ENCODE measurements at regions not wholly inside any gene's neighbourhood (a gene's known extent, or its start where the extent isn't known, plus 50 kb on each side); places are given as distances from the start of the nearest gene placed in this dataset.
A peak's percentile ranks its signal among the peaks of the same experiment; 100 is the strongest.

DNA sequence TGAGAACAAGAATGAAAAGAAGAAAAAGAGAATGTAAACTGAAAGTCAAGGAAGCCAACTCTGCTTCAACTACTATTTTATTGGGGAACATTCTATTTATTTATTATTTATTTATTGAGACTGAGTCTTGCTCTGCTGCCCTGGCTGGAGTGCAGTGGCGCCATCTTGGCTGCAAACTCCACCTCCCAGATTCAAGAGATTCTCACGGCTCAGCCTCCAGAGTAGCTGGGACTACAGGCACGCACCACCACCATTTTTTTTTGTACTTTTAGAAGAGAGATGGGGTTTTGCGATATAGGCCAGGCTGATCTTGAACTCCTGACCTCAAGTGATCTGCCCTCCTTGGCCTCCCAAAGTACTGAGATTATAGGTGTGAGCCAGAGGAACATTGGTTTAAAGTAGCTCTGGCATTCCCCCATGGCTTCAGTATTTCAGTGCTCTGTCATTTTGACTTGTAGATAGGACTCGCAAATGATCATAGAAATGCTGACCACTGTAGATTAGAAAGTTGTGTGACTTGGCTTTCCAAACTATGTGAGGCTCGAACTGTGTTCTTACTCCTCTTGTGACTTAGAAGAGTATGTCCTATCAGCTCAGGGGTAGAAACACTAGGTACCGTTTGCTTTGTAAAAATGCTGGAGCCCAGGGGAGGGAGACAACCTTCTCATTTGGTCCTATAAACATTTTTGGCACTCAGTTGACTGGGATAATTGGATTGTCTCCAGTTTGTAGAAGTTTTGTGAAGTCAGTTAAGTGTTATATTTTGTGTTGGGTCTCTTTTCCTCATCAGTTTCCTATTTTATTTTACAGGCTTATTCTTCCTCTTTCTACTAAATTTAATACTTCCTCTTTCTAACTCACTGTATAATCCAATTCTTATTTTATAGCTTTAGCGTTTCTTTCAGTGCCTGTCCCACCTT, 544.9 kb upstream of the CITED2 start:
- no peak for DNase-seq

DNA sequence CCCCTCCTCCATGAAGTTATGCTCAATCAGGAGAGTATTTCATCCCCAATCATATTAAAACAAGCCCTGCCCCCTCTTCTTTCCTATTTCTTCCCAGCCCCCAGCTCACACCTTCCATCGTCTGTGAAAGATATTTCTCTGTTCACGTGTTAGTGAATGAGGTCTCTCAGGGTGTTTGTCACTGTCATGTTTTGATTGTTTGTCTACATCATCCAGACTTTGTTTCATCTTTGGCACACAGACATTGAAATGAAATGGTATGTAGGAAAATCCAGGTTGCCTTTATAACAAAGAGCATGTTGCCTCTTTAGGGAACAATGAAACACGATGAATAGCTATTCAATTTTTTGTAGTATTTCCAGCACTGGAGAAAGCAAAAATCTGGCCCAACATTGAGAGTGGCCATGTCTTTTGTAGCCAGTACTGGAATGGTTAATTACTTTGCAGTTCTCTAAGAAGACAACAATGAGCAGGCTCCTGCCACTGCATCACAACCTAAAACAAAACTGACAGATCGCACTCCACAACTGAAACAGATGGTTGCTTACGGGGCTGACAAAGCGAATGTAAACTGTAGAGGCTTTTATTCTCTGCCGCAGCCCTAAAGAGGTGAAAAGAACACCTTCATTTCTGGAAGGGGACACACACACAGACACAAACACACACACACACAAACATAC, 543.6 kb upstream of the CITED2 start:
- no peak for DNase-seq

DNA sequence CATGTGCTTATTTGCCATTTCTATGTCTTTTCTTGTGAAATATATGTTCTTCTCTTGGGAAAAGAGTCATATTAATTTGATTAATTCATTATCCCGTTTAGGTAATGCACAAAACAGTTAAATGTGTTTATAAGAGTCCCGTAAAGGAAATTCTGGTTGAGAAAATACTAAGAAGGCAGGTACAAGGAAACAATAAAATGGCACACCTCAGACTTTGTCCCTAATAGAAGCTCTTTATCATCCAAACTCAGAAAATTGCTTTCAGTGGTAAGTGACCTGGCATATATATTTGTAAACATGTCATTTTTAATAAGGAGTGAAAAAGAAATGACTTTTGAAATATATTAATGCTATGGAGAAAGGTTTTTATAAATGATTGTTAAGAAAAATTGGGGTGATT, 540.5 kb upstream of the CITED2 start:
- no peak for DNase-seq

DNA sequence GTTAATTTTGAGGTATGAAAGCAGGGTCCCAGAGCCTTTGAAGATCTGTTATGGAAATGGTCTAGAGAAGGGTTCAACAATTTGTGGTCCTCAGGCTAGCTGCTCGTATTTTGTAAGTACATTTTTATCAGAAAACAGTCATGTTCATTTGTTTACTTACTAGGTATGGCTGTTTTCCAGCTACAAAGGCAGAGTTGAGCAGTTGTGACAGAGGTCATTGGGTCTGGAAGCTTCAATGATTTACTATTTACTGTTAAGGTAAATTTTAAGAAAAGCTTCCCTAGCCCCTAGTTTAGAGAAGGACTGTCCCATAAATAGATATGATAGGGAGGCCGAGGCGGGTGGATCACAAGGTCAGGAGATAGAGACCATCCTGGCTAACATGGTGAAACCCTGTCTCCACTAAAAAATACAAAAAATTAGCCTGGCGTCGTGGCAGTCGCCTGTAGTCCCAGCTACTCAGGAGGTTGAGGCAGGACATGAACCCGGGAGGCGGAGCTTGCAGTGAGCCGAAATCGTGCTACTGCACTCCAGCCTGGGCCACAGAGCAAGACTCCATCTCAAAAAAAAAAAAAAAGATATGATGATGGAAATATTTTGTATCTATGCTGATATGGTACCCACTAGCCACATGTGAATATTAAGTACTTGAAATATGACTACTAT, 538.4 kb upstream of the CITED2 start:
- DNase-seq, result no peak

DNA sequence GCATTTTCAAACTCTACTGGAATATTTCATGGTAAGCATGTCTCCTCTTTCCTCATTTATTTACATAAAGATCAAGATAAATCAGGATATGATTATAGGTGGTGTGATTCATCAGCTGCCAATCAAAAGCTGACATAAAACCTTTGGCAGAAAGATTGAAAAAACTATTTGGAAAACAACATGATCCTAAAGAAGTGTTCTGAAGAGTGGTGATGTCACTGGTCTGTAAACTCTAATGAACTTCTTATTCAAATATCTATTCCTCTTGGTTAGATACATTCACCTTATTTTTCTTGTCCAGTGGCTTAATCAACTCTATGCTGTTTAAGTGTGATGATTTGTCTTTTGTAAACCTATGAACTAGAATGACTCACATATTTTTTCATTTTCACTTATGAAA, 535.5 kb upstream of the CITED2 start:
- no peak for DNase-seq

DNA sequence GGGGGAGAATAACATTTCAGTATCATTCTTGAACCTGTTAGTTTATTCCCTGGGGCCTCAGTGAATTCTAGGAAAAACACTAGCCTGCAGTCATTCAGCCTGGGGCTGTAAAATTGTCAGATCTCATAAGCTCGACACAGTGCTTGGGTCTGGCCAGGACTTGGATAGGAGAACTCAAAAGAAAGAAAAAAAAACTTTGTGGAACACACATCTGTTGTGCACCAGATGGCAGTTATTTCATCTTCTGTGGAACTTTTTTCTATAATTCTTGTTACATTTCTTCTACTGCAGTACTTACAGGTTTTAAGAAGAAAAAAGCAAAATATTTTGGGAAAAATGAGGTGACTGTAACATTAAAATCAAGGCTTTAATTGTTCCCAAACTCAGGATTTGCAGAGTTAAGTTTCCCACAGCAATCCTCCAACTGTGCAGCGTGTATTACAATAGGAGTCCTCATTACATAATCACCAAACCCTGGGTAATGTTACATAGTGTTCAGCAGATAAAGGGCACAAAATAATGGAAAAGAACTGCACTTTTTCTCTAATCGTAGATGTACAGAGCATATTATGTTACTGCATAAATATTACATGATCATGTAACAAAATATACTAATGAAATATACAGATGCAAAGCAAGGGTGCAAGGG, 531.1 kb upstream of the CITED2 start:
- DNase-seq, result no peak

DNA sequence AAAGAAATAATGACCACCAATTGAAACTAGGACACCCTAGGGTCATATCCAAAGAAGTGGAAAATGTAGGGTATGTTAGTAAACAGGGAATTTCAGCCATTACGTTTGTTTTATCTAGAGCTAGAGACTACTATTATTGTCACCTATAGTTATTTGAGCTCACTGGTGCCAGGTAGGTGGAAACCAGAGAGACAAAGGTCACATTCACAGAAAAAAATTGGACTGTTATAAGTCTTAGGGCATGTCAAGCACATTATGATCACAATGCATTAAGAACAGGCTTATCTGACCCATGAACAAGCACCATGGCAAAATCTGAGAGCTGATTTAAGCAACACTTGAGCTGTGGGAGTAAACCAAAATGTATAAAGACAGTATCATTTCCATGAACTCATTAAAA, 530.1 kb upstream of the CITED2 start:
- DNase-seq, result no peak

DNA sequence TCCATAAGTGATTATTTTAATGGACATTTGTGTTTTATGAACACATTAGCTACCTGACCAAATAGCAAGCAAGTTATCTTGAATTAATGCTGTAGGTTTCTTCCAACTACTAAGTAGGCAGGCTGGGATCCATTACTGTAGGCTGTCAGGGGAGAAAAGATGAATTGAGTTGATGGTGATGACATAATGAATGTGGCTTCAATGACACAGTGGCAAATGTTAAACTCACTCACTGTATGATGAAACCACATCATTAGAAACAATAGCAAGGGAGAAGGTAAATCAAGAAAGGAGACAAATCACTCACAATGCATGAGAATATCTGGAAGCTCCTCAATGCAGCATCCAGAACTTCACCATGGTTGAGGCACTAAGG, 529.7 kb upstream of the CITED2 start:
- DNase-seq, result no peak

DNA sequence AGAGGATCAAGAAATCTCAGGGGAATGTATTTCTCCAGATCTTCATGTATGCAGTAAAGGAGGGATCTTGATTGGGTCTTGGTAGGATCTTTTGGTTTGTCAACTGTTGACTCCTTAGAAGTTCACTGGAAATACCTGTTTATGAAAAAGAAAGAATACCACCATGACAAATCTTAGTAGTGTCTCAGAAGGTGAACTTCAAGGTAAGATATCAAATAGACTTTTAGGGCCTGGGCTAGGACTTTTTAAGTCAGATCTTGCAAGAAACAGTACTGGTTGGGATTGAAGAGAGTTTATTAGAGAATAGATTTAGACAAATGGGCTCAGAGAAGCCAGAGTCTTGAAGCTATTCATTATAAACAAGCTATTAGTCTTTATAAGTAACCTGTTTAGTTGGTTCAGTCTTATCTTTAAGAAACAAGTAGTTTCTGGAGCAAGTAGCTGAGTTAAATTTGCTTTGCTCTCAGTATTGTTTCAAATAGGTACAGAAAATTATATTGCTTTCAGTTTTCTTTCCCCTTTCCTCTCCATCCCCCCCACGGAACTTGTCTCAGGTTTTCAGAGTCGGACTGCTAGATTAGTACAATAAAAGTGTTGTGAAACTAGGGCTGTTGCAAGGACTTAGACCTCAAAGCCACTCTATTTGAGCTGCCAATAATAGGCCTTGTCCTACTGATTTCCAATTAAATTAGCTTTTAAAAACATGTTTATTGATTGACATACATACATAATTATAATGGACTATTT, 529.1 kb upstream of the CITED2 start:
- no peak for DNase-seq

DNA sequence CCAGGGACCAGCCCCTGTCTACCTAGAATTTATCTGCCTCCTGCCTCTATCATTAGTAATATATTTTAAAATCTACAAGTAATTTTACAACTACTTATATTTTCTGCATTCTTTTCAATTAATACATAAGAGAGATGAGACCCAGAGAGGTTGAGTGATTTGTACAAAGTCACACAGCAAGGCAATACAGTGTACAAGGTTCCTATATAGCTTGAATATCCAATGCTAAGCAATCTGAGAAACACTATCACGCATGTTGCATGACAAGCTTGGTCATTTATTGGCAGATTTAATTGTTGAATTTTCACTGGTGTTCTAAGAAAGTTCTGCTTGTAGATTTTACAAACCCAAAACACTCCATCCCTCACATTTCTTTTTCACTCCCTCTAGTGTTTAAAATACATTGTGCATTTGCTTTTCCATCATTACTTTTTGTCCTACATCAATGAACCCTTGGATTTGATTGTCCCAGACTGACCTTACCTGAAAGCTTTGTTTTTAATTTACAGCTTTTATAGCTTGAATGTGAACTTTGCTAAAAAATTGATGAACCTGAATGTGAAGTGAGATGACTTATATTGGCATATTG, 520.9 kb upstream of the CITED2 start:
- no peak for DNase-seq

DNA sequence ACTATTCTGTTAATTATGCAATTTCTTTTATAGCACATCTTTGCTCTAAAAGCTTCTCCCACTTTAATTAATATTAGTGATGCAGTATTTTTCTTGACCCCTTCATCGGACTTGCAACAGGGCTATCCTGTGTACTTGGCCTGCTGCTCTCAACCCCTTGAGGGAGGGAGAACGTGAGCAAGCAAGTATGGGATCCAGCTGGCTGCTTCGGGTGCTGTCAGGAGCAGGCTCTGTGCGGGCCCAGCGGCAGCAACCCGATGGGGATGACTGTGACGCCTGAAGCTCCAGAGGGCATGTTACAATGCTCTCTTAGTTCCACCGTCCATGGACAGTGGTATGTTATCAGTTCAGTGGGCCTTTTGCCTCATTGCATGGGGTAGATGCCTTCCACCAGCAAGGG, 519.8 kb upstream of the CITED2 start:
- no peak for DNase-seq

DNA sequence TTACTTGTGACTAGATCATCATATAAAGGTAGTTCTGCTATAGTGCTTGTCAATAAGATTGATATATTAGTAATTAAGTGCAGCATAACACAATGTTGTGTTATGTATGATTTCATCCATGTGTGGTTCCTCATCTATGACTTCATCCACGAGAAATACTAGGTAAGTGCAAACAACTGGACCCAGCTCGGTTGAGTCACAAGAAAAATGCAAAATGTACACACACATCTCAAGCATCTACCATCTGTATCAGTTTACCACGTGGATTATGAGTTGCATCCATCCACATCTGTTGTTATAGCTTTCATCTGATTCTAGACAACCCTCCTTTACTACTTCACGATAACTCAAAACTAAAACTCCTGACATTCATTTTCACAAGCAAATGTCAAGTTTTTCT, 517.0 kb upstream of the CITED2 start:
- DNase-seq, result no peak

DNA sequence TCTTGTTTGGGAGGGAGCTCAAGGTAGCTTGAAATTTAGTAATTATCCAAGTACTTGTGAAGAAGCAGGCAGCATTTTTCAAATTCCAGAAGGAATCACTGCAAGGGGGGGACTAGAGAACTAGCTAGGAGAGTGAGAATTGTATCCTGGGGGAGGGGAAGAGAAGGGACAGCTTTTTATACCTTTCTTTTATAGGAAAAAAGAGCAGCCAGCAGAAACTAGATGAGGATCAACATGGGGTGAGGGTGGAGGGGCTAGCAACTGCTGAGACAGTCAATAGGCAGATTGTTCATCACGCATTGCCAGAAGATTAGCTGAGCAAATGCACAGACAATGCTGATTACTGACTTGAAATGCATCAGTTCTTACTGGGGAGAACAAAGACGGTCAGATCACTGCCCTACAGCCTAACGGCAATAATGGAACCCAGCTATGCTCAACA, 514.3 kb upstream of the CITED2 start:
- DNase-seq, result no peak

DNA sequence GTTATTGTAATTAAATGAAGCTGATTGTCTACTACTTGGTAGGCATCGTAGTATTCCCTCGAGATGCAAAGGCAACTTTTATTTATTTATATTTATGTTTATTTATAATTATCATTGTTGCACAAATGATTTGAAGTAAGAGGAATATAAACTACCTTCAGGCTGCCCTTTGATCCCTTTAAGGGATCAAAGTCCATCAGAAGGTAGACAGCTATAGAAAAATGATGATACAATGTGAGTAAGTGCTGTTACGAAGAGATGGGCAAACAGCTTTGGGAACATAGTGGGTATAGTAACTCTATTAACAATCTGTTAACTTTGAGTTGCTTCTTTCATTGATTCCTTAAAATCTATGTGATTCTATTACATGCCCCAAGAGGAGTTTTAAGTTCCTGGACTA, 512.8 kb upstream of the CITED2 start:
- no peak for DNase-seq

DNA sequence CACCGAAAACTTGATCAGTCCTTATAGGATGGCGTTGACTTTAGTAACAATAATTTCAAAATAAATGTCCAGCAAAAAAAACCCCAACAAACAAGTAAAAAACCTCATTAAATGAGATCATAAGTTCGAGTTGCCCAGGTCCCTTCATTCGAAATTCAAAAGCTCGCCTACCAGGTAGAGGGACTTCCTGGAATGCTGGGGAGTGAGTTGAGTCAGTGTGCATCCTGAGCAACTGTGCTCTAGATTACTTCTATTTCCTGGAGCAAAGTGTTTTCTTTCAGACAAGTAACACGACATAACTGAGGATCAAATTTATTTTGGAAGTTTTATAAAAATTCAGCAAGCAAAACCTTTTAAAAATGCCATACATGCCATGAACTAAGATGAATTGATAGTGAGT, 511.9 kb upstream of the CITED2 start:
- no peak for DNase-seq

DNA sequence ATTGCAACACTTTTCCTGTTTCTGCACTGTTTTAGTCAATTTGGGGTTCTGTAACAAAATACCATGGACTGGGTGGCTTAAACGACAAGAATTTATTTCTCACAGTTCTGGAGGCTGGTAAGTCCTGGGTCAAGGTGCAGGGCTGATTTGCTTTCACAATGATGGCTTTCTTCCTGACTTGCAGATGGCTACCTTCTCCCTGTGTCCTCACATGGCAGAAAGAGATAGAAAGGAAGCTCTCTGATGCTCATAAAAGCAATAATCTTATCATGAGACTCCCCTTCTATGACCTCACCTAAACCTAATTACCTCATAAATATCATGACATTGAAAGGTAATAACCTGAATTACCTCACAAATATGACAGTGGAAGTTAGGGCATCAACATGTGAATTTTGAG, 511.5 kb upstream of the CITED2 start:
- DNase-seq, result no peak

DNA sequence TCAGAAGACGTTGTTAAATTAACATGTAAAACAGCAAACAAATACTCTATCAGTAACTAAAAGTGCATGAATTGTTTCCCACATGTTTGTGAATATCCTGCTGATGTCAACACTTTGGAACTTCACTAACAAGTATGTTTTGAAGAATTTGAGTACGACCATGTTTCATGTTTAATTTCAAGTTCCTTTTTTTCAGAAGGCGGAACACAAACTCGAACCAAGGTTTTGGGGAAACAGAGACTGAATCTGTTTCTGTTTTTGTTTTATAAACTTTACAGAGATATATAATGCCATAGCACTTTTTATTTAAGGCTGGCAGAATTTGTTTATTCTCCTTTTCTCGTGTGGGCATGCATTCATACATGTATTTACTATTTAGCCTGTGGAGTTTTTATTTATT, 509.3 kb upstream of the CITED2 start:
- no peak for DNase-seq

DNA sequence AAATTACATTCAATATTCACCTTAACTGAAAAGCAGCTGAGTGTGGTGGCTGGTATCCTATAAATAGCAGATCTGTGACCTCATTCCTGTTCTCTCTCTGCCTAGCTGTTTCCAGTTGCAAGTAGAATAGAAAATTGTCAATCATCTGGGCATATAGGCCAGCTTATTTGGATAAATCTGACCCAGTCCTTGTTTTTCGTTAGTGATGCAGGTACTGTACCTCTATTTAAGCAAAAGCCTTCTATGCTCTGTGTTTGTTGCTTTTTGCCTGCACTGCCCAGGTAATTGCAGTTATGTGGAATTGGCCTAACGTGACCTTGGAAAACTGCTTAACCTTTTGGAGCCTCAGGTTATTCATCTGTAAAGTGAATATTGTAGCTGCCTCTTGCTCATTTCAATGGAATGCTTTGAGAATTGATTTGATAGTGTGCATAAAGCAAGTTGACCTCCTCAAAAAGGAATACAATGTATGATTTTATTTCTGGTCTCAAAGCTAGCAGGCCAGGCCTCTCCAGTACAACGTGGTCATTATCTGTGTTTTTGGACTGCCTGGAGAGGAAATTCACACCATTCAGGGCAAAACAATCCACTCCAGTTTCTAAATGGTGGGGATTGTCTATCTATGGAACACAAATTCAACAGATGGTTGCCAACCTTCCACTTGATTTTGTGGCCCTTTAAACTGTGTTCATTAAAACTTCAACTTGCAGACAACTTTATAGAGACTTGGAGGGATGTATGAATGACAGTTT, 508.7 kb upstream of the CITED2 start:
- no peak for DNase-seq

DNA sequence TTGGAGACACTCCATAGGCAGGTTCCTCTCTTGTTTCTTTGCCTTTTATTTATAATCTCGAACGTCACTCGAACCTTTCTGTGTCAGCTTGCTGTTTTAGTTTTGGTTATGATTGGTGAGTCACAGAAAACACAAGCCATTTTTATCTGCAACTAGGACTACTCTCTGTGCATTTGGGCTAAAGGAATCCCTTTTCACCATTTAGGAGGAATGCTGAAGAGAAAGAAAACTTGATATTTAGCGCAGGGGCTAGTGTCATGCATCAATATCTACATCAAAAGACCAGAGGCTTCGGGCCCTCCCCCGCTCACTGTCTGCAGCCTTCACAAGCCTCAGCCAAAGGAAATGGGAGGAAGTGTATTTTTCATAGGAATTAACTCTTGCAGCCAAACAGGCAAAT, 507.8 kb upstream of the CITED2 start:
- DNase-seq, result no peak

DNA sequence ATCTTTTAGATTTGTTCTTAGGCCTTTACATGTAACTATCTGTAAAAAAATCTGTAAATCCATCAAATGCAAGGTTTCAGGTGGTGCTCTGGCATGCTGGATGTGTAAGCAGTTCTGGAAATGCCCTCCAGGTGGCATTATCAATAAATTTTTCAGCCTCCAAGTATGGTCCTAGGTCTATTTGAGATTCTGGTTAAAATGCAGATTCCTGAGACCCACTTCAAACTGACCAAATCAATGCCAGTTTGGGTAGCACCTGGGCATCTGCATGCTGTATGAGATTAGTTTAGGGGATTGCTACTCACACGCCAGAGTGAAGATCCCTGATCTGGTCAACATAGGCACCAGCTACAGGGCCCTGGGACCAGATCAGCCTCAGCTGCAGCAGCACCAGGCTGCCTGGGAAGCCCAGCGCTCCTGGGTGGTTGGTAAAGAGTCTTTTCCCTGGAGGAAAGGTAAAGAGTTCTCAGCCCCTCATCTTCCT, 507.3 kb upstream of the CITED2 start:
- peak; percentile 29 for DNase-seq

DNA sequence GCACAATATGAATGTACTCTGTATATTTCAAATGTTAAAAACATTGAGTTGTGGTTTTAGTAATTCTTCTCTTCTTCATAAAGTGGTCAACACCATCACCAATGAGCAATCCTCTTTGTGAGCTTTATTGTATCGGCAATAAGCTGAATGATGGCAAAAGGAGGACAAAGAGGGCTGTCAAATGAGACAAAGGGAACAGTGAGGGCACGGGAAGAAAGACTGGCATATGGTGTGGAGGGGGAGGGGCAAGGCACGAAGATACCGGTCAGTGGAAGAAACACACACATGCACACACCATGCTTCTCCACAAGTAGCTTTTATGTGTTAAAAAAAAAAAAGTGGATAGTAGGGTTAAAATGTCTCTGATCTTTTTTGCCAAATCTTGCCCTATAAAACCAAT, 506.8 kb upstream of the CITED2 start:
- no peak for DNase-seq

Data from stimulated activated CD4-positive, alpha-beta T cell treated with anti-CD3 and anti-CD28 coated beads, Interleukin-15, amount 100 ng/mL, for 24 hours (primary cell).